NCI-H446 treated with DMSO at 0.1 percent for 48 hours (cell line): ENCODE measurements at regions not wholly inside any gene's neighbourhood (a gene's known extent, or its start where the extent isn't known, plus 50 kb on each side); places are given as distances from the start of the nearest gene placed in this dataset.

Experiments
- DNase-seq: peaks from one replicate; lab custom pipeline; 2025; lab: John Stamatoyannopoulos, UW

- no peak for DNase-seq
Measured at GRCh38 chr13:73894995-73895571, 239.1 kb downstream of the KLF12 start.

DNA sequence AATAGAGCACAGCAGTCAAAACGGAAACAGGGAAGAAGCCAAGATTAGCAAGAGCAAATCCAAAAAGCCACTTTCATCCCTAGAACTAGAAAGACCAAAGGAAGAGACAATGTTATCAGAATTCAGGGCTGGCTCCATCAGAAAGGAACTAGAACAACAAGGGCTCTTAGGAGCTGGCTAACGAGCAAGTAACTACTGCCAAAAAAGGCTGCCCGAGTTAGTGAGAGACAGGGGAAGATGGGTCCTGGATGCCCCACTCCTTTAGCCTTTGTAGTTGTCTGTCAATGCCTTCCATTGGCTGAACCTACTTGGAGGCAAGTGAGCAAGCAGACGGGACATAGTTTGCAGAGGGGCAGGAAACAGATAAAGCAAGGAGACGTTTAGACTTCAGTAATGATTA, 240.4 kb downstream of the KLF12 start:
- DNase-seq = no peak

- no peak for DNase-seq
Measured at GRCh38 chr13:73891805-73892204, 242.4 kb downstream of the KLF12 start.

DNA sequence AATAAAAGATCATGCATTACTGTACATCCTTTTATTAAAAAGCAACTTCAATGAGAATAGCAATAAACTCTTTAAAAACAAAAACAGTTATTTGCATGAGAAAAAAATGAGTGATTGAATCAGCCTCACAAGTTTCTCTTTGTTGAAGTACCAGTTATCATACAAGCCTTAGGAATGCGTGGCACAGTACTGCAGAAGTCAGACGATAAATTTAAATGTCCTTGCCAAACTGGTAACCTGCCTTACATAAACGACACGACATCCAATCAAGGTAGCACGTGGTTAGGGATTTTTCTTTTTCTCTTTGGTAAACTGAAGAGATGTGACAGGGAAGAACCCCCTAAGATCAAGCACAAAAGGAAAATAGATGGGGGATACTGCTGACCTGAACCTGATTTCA, 251.0 kb downstream of the KLF12 start:
- DNase-seq = no peak

DNA sequence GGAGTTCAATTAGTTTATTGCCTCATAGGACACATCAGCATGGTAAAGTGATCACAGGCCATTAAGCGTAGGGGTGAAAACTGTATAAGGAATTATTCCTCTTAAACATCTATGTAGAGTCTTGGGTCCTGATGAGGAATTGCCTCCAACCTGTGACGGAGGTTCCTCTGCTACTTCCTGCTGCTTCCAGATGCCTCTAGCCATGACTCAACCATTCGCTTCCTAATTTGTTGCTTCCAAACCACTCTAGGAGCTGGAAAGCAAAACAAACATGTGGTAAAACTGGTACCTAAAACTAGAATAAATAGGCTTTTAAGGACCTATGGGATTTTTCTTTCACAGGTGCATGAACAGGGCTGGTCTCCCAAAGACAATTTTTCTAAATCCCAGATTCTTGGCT, 253.8 kb downstream of the KLF12 start:
- DNase-seq = no peak

DNA sequence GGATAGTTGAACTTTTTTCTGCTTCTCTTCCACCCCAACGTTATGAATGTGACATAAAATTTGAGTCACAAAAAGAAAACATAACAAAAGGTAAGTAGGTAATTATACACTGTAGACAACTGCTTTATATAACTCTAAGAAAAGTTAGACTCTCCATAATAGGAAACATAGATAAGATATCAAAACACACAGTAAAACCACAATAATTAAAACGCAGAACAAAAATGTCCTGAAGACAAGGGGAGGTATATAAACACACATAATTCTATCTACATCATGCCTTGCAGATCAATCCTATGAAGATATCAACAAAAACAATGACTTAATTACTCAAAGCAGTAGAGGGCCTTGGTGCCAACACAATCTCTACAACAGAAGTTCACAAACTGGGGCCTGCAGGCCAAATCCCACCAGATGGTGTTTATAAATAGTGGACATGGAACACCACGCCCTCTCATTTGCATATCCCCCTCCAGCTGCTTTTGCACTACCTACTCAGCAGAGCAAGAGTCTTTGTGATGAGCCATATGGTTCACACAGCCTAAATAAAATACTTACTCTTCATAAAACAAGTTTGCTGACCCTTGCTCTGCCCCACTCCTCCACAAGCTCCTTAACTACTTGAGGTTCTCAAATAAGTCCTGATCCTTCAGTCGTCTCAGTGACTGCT, 254.7 kb downstream of the KLF12 start:
- peak; percentile 6 for DNase-seq

- DNase-seq = no peak
Measured at GRCh38 chr13:73877399-73877798, 256.8 kb downstream of the KLF12 start.

DNA sequence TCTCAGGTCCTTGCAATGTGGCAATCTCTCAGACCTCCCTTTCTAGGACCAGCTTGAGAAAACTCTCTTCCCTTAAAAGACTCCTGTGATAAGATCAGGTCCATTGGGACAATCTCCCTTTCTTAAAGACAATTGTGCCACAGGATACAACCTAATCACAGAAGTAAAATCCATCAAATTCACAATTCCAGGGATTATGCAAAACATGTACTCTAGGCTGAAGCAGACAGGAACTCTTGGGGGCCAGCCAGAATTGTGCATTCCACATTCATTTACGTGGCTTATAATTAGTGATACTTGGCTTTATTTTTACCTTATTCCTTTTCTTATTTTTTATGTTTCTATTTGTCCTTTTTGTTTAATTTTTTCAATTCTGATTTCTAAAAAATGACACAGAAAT, 257.9 kb downstream of the KLF12 start:
- no peak for DNase-seq

DNA sequence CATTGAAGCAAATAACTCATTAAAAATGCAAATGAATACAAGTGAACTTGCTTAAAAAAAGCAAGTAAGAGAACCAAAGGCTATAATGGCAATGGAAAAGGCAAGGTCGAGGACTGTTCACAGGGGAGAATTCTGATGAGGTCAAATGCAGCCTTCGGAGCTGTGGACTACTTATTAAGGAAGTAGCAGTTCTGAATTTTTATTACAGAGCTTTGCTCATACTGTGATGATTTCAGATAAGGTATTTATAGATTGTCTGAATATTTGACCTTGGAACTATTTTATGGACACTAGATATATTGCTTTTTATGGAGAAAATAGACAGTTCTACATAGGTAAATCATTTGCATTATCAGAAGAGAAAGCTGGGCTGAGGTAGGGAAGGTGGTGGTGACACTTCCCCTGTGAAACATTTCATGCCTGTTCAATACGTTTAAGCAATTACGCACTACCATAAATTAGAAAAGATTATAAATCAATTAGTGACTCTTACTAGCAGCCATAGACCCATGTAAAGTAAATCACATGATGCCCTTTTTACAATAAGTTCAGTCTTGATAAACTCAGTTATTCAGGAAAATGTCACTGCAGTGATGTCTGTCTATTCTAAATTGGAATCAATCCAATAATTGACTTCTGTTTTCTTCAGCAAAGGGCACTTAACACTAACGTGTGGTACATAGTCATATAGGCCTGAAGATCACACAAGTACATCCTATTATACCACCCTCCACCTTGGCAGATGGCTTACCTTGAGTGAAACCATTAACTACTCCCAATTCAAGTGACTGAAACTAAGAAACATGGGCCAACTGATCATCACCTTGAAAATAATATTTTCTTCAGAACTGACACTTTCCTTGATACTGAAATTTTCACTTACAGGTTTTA, 260.0 kb downstream of the KLF12 start:
- DNase-seq = no peak

GRCh38 chr13:73872397-73872796, 261.8 kb downstream of the KLF12 start:
- no peak for DNase-seq

DNA sequence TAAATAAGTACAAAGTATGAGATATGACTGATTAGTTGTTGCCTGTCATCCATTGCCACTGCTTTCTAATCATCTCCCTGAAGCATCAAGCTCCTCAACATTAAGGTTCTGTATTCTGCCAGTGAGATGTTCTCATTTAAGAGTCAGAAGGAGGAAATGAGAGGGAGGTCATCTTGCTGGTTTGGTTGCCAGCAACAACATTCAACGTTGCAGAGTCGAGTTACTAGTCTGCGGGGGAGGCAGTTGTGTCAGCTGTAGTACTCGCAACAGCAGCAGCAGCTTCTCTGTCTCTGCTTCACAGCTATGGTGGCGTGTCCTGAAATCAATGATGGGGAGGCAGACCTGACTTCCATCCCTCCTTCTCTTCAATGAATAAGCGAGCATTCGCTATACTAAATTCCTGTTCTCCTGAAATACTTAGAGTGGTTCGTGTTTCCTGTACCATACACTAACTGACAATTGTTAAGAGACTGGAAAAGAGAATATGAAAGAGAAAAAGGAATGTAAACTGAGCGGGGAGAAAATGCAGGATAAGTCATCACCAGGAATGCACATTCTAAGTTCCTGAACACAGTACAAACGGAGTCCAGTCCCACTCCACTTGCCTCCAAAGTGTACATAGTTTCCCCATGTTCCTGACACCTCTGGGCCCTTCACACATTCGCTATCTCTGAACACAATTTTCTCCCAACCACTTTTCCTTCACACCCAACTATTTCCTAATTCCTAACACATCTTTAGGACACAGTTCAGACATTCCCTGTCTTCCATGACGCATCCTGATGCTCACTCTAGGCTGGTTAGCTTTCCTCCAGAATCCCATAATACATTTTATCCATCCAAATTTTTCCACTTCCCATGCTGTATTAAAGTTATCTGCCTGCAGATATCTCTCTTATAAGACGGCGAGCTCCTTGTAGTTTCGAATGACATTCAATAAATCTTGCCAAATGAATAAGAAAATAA, 263.0 kb downstream of the KLF12 start:
- no peak for DNase-seq

DNA sequence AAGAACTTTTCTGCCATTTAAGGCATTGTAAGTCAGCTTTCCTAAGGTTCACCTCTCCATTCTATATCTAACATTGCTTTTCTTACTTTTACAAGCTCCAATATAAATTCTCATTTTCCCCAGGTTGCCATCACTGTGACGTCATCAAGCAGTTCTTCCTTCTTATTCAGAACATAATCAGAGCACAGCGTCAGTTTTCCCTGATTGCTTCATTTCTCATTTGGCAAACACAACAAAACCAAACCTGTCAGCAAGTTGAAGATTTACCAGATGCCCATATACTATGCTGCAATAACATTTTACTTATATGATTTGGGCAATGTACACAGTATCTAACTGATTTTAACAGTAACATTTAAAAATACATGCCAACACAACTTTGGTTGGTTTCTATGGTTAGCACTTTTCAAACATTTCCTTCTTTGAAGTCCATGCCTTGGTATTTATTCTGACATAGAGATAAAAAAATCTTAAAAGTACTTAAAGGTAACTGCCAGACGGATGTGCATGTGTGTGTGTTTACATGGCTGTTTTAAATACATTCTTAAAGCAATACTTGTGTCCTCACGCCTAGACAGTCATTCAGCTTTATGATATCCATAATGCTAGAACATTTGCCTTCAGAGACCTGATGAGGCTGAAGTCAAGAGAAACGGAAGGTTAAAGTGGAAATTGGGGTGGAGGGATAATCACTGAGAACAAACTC, 264.0 kb downstream of the KLF12 start:
- DNase-seq = no peak

GRCh38 chr13:73865027-73865426, 269.2 kb downstream of the KLF12 start:
- no peak for DNase-seq

DNA sequence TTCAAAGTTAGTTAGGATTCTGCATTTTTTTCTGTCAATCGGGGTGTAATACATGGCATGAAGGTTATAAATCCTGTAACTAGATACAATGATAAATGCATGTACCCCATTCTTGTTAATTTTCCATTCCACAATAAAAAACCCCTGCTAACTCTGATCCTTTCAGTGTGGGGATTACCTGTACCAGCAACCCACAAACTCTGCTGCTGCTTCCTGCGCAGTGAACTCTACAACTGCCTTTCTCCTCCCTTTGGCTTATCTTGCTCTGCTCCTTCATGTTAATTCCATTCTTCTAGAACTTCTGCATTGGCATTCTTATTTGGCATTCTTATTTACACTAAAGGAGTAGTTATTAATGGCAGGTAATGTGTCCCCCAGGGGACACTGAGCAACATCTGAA, 273.1 kb downstream of the KLF12 start:
- no peak for DNase-seq

- DNase-seq = no peak
Measured at GRCh38 chr13:73860501-73860900, 273.7 kb downstream of the KLF12 start.

GRCh38 chr13:73859841-73860240, 274.4 kb downstream of the KLF12 start:
- DNase-seq = no peak

GRCh38 chr13:73857106-73857505, 277.1 kb downstream of the KLF12 start:
- no peak for DNase-seq

GRCh38 chr13:73851104-73851503, 283.1 kb downstream of the KLF12 start:
- no peak for DNase-seq

DNA sequence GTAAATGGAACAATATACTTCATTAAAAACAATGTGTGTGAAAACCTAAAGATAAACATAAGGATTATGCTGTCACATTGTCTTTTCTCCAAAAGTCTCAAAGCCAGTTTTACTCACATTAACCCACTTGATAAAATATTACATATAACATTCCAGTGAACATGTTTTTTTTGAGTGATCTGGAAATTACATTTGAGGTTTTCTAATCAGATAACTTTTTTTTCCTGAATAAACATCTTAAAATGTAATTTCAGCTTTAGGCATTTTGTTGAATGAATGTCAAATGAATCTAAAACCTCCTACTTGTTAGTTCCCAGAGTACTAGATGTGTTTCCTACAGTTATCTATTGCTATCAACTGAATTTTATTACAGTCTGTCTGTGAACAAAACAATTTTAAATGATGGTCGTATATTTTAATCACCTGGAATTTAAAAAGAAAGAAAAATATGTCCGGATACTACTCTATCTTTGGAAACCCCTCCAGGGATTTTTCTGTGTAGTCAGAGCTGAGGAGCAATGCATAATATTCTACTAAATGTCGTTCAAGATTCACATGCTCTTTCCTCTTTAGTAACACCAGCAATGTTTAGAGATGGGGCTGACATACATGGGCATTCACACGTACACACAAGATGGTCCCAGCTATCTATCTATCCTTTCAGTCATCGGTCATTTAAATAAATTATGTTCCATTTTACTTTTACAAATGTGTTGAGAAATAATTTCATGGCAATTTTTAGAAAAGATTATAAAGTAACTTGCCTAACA, 283.9 kb downstream of the KLF12 start:
- no peak for DNase-seq

DNA sequence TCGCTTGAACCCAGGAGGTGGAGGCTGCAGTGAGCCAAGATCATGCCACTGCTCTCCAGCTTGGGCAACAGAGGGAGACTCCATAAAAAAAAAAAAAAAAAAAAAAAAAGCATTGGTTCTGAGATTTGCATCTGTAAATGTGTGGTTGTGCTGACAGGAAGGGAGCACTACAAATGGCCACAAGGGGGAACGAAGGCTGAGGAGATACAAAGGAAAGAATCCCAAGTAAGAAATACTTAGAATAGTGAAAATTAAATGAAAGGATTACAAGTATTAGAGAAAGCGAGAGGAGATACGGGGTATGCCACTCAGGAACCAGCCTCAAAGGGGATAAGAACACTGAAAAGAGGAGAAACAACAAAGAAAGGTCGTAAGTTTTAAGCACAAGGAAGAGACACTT, 284.9 kb downstream of the KLF12 start:
- no peak for DNase-seq

GRCh38 chr13:73844986-73845385, 289.2 kb downstream of the KLF12 start:
- DNase-seq = no peak
